CD4-positive, alpha-beta T cell treated with Interleukin-15 for 4 hours (primary cell): ENCODE measurements at regions not wholly inside any gene's neighbourhood (a gene's known extent, or its start where the extent isn't known, plus 50 kb on each side); places are given as distances from the start of the nearest gene placed in this dataset.

Experiments used
- DNase-seq: peaks from one replicate; pipeline ENCODE4 v3.0.0-alpha.2; 2020; ENCODE audit warnings: low spot score

DNA sequence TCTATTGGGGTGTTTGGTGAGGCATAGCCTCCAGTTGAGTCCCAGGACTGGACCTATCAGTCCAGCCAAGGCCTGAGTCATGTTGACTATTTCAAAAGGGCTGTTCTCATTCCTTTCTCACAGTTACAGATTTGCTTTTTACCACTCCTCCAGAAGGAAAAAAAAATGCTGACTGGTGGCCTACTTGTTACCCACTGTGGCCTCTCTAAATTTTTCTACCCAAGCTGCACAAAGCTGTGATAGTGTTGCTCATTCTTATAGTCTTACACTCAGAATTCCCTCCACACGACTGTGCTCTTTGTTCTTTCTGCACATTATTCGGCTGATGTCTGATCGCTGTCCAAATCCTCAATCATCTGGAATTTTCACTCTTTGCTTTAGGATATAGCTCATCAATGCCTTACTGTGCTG is 1142.2 kb downstream of the IGSF11 start:
- DNase-seq = no peak

DNA sequence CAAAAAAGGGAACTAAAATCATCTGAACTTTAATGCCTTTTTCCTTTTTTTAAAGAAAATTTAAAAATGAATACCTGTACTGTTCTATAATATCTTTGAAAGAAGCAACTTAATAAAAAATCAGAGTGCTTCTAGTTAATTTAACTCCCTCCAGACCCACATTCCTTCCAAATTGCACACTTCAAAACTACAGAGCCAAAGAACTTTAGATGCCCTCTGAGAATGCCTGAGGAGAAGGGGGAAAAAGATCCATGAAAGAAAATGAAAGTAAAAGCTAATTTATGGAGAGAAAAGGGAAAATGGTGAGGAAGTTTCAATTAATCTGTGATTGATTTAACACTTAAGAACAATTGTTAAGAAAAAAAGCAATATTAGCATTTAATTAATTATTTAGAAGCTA is 1141.6 kb downstream of the IGSF11 start:
- no peak for DNase-seq

DNA sequence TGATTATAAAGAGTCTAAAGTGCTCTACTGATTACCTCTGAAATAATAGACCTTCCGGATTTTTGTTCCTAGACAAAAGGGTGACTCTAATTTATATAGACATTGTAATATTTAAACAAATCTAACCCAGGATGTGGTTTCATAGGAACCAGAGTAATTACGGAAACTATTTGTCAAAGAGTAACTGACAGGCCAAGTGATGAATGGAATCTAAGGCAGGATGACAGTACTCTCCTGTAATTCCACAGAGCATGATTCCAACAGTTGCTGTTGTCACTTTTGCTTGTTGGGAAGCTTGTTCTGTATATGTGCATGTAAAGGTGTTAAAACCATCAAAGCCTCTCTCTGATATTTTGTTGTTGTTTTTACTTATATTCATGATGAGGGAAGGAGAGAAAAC is 1141.0 kb downstream of the IGSF11 start:
- DNase-seq = no peak

DNA sequence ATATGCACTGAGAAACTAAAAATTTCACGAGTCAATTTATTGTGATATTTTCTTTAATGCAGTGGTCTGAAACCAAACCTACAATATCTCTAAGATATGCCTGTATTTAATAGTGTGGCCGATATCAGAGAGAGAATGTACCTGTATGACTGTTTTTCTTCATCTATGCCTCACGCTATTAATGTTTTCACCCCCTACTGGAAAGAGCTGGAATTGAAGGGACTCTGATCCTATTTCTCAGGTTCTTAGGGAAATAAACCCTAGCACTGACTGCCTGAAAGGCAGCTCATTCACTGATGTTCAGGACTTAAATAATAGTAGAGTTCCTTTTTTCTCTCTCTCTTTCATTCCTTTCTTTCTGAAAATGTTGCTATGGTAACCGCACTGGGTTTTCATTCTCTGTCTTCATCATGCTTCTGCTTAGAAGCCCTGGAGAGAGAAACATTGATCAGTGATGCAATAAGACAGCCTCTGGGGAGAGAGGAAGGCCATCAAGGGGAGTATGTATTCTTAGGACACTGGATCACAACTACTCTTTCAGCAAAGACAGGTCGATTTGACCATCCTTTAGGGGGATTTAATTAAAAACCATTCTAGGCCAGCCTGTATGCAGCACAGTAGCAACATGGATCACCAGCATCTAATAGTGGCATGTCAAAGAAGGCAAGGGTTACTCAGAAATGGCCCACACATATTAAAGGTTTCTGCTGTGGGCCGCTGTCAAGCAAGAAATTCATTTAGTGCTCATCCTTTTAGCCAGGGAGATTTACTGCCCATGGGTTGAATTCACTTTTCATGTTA is 1135.7 kb downstream of the IGSF11 start:
- DNase-seq = no peak

DNA sequence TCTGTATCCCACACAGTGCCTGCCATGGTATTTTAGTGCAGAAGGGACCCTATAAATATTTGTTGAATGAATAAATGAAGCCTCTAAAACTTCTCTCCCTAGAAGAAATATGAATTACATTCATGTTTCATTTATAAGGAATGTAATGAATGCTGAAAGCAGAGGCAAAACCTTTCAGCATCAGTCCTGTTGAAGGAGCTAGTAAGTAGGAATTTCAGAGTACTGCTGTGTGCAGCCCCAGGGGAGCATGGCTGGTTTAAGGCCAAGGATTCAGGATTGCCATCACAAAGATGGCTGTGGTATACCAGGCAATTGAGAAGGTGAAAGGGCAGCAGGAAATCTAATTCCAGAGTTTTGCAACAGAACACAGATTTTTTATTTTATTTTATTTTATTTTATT is 1131.4 kb downstream of the IGSF11 start:
- no peak for DNase-seq

DNA sequence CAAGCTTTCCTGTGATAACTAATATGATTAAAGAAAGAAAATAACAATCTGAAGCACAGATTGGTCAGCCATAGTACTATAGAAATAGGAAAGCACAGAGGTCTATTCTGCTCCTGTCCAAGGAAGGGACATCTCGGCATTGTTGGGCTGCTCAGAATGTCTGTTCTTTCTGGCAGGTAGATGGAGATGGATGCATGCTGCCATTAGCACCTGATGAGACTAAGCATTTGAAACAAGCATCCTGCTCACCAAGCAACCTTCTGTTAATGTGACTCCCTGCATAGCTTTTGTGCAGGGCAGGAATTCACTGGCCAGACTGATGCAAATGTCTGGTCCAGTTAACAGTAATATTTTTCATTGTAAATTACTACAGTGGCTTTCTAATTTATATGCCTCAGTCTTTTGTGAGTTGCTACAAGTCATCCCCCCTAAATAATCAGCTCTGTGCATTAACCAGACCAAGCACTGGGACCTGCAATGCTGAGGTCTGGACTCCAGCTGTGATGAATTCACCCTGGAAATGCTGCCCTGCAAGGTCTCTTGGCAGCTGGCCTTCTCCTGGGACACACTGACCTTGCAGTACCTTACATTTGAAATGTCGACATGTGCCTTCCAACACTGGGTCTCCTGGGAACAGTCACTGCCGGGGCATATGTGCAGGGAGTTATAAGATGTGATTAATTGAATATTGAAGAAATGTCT is 1123.7 kb downstream of the IGSF11 start:
- no peak for DNase-seq

DNA sequence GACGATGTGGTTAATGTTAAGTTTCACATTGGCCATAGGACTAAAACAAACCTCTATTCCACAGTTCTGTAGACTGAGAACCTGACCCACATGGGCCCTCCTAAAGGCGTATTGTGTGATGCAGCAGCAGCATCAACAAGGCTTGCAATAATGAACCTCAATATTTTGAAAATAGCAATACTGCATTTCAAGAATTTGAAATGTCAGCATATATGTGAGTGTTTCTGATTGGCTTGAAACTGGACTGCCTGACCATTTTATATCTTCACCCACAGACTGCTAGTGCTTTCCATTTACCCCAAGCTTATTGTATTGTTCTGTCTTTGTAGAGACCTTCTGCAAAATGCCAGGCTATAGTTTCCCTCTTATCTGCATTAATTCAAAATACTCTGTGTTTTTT is 1122.3 kb downstream of the IGSF11 start:
- no peak for DNase-seq

DNA sequence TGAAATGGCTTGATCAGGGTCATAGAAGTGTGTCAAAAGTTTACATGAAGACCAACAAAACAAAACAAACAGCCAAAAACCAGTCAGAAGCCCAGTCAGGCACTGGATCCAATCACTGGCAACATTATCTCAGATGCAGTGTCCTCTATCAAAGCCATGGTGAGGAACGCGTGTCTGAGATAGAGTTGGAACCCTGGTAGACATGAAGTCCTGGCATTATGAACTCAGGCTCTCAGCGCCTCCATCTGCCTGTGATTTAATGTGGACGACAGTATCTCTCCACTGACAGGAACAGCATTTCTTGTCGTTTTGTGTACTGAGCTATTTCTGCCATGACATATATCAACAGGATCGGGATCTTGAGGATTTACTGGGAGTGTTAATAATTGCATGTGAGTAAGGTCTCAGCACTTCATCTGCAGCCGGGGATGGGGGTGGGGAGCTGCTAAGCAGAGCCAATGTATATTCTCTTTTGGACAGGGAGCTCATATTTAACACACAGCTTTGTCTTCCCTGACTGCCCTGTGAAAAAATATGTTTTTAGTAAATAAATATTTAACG is 1120.0 kb downstream of the IGSF11 start:
- DNase-seq = no peak

DNA sequence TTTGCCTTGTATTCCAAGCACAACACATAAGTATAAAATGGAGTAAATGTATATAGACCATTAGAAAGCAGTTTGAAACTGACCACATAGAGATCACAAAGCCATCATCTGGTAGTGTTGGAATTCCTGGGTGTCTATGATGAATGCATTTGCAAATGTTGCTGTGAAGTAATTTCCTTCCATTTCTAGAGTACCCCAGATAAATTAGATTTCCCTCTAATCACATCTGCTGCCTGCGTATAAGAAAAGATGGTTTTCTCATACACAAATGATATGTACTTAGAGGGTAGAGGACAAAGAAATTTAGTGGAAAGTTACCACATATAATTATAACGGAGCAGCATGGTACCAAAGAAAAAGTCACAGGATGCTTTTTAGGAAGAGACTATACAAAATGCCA is 1117.8 kb downstream of the IGSF11 start:
- DNase-seq = no peak

DNA sequence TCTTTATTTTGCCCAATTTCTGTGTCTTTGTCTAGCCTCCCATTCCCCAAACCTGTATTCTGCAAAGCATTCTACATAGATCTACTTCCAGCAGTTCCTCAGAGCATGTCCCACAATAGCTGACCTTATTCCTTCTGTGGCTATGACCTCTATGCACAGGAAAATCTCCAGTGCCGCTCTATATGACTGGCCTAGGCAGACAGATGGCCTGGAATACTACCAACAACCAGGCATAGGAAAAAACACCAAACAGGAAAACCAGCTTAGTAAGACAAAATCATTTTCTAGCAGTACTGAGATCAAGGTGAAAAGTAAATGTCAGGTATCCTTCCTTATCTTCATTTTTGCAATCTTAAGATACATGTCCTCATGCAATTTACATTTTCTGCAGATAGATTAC is 1115.0 kb downstream of the IGSF11 start:
- DNase-seq = no peak

DNA sequence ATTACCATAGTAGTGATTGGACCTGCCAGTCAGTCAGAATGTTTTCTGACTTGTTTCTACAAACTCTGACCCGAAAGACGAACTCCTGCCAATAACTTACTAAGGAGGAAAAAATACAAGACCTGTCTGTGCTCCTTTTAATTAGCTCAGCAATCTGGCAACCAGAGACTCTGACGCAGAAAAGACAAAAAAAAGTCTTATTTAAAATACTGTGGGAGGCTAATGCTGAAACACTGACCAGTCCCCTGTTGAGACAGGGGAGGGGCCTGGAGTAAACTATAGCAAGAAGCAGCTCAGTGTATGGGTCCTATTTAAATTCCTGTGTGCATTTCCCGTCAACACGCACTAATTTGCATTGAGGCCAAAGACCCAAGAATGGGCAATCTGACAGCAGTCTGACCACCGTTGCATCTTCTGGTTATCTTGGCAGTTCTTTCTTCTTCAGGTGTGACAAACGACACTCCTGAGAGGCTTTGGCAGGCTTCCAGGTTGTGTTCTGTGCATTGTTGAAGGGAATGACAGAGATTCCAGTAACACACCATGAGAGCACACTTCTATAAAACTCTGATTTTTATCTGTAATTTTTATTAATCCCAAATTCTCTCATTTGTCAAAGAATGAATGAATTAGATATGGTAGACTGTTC is 1114.3 kb downstream of the IGSF11 start:
- no peak for DNase-seq

DNA sequence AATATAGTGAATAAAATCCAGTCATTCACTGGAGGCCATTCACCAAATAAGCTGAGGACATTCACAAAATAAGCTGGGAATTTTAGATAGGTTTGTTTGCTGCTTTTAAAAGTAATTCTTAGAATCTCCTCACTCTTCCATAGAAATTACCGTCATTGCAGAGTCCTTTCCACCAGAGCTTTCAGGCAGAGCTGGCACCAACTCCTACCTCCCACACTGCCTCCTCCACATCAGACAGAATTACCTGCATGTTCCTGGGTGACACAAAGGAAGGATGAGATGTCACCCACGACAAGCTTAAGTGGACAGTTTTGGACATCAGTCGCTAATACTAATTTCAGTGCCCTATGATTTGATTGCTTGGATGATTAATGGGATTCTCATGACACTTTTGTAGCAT is 1113.2 kb downstream of the IGSF11 start:
- no peak for DNase-seq

DNA sequence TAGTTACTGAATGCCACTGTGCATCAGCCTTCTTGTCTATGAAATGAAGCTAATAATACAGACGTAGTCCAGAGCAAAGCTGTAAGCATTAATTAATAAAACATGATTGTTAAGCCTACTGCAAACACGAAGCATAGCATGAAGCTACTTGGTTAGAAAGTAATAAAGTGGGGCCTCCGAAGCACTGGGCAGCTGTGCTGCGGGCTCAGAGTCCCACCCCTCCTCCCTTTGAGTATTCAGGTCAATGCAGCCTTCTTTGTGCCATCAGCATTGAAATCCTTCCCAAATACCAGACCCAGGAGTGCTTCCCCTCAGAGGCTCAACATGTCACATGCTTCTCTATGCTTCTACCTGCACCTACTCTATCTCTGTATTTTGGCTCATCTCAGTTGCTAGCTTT is 1112.6 kb downstream of the IGSF11 start:
- no peak for DNase-seq

DNA sequence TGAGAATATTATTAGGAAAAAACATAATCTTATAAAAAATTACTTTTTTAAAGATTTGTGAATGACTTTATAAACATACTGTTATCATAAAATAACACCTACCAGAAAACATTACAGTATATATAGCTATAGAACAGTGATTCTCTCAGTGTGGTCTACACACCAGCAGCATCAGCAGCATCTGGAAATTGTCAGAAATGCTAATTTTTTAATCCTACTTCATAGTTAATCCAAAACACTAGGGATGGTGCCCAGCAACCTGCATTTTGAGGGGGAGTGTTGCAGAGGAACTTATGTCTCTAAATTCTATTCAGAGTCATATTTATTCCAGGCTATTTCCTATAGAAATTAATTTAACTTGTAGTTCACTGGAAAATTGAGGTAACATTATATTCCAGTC is 1107.8 kb downstream of the IGSF11 start:
- no peak for DNase-seq

DNA sequence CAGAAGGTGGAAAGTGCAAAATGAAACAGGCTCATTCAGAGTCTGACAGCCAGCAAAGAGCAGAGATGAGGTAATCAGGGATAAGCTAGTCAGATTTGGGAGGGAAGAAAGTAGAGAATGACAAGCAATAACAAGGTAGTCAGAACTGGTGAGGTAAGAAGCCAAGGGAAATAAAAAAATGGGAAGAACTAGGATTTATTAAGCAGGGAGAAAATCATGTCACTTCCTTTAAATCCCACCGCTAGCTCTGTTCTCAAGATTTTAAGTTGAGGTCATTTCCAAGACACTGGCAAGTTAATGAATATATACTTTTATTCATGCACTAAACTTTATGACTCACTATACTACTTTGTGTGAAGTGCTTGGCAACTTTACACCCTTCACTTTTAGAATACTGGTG is 1106.8 kb downstream of the IGSF11 start:
- no peak for DNase-seq

DNA sequence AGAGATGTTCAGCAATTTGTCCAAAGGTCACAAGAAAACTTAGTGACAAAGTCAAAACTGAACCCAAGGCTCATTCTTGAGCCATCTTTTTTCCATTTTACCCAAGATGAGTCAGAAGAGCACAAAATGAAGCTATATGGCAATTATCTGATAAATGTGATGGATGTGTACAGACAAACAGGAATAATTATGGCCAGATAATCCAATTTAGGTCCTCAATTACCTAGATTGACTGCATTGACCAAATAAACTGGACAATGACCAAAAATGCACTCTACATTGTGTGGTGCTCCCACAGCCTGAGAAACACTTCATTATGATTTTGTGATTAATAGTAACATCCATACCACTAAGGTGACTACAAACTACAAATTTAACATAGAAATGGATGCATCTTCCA is 1105.8 kb downstream of the IGSF11 start:
- no peak for DNase-seq

DNA sequence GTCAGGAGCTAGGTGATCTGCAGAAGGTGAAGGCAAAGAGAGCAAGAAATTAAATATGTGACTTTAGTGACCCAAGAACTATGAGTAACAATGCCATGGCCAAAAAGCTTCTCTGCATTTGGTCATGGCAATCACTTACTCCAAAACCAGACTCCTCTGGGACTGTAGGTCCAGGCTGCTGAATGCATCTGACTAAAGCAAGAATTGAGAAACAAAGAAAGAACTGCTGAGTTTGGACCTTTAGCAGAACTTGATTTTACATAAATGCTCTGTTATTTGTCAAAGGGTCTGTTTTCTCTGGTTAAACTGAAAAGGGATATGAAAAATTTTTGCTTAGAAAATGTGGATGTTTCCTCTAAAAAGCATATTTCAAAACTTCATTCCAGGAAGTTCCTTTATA is 1102.2 kb downstream of the IGSF11 start:
- DNase-seq = no peak

DNA sequence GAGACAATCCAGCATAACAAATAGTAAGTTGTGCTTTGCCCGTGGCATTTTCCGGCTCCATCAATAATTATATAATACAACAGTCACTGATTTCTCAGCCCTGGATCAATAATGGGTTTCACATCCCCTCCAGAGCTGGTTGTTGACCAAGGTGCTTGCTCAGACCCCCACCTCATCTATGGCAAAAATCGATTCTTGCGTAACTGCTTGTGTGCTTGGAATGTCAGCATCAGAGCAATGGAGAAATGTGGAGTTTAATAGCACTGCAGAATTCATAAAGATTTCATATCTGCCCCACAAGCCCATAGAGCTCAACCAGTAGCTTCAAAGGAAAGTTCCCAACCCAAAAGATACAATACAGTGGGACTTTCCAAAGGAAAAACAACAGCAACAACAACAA is 1098.5 kb downstream of the IGSF11 start:
- DNase-seq = no peak

DNA sequence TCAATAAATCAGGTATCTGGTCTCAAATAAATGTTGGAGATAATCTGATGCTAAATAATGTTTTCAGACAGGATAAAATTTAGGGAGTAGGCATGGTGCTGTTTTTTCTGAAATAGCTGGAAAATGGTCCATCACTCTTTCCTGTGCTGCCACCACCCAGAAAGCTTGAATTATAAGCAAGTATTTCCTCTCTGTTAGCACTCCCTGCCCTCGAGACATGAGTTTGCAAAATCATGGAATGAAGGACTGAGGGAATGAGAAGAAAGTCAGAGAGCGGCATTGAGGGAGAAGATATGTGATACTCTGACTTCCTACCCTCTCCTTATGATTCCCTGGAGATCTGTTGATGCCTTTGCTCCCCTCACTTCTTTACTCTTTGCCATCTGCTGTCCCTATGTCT is 1095.7 kb downstream of the IGSF11 start:
- no peak for DNase-seq

DNA sequence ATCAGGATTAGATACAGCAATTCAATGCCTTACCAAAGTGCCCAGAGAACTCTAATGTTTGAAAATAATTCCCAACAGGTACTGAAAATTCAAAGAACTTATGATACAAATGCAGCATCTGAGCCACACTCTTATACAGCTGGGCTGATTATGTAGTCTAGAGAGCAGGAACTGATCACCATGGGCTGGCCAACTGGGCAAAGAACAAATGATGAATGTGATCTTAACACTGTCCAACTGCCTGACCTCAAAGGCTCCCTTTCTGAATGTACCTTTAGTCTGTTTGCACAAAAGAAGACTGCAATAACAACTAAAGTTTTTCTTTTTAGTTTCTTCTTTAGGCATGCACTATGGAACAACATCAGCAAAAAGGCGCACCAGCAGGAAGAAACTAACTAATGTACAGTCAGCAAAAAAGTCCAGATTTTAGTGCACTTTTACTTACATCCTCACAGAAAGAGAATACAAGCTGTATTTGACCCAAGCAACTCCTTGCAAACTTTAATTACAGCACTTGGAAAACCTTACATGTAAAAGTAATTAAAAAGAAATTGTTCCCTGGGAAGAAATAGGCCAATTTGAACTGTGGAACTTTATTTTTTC is 1095.1 kb downstream of the IGSF11 start:
- no peak for DNase-seq

DNA sequence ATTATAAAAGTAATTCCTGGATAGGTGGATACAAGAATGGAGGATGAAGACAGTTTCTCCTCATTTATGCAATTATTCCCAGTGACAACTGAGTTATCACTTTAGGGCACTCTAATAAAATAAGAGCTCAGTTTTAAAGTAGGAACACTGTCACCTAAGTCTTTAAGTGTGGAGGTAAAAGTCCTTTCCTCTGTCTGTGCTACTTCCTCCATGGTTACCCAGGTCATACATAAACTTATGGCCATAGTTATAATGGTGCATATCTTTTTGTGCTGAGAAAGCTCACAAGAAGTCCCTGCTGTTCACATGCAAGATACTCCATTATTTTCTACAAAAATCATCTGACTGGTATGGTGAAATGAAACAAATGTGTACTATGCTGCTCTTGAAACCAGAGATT is 1093.6 kb downstream of the IGSF11 start:
- no peak for DNase-seq

DNA sequence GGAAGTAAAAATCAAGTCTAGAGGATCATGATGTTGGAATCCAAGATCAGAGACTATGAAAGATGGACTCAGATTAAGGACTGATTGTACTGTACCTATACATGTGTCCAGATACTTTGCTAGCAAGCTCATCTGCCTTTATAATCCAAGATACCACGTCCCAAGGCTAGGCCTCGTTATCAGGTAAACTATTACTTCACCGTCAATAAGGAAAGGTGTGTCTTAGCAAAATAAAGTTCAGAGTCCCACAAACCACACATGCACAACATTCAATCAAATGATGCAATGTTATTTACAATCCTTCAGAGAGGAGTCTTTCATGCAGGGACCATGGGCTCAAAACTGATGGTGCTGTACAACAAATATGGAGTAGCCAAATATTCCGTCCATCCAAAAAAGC is 1092.9 kb downstream of the IGSF11 start:
- DNase-seq = no peak

DNA sequence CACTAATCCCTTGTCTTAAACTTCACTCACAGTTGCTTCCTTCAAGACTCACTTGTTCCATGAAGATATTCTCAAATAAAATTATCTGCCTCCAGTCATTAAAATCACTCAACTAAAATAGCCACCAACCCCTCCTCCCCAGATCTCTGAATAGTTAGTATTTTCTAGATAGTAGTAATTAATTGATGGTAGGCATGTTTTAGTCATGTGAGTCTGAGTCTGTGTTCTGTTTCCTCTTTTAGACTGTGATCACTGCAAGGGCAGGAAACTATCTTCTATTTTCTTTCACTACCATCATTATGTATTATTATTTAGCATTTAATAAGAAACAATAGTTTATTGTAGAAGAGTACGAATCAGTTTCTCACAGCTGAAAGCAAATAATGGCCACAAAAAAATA is 1080.5 kb downstream of the IGSF11 start:
- no peak for DNase-seq
